ENCODE measurements at regions not wholly inside any gene's neighbourhood (a gene's known extent, or its start where the extent isn't known, plus 50 kb on each side); places are given as distances from the start of the nearest gene placed in this dataset.

DNA sequence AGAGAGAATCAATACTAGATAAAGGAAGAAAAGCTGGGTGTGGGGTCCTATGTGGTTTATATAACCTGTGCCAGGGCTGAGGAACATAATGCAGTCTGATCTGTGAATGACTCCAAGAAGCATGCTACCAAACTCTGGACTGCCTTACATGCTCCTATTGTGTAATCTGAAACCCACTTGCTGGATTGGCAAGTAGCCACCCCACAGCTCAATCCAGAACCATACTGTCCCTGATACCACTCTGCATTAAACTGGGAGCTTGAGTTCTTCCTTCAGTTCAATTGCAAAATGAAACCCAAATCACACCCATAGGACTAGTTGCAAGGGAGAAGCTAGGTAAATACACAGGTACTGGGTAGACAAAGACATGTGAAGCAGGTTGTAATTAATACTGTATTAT is 115.4 kb upstream of the NEGR1 start:
- no peak overlapping the region for H3K4me3 ChIP-seq
- no peak for FAIRE-seq
- H3K4me1 ChIP-seq: no peaks in the 10 kb centered on the region
- TF ChIP-seq PHF8 (IDR thresholded peaks at IDR 0.05; ENCODE audit: borderline replicate concordance, low read depth) (no peak), TFCP2L1 (CRISPR knock-in tag; IDR thresholded peaks at IDR 0.05) (no peak), NPAS2 (CRISPR knock-in tag; IDR thresholded peaks at IDR 0.05; ENCODE audit: borderline replicate concordance) (no peak), JUN (IDR thresholded peaks at IDR 0.05) (no peak), CHD4 (IDR thresholded peaks at IDR 0.05; ENCODE audit: borderline replicate concordance) (no peak), CHD2 (IDR thresholded peaks at IDR 0.05; ENCODE audit: low read length, partially characterized antibody) (no peak), RNF2 (IDR thresholded peaks at IDR 0.05; ENCODE audit: borderline replicate concordance, low read depth) (no peak), REST (IDR thresholded peaks at IDR 0.05) (no peak), GATA3 (IDR thresholded peaks at IDR 0.05; ENCODE audit: borderline replicate concordance) (no peak), SREBF2 (IDR thresholded peaks at IDR 0.05) (no peak), HMGXB4 (CRISPR knock-in tag; IDR thresholded peaks at IDR 0.05; ENCODE audit: borderline replicate concordance) (no peak), MAZ (IDR thresholded peaks at IDR 0.05; ENCODE audit: borderline replicate concordance, low read depth, low read length) (no peak), POLR2A (IDR thresholded peaks at IDR 0.05; ENCODE audit: low read length) (no peak), FOSL2 (IDR thresholded peaks at IDR 0.05) (no peak), FOSL2 (CRISPR knock-in tag; IDR thresholded peaks at IDR 0.05) (no peak), JUNB (IDR thresholded peaks at IDR 0.05) (no peak), RFX5 (IDR thresholded peaks at IDR 0.05) (no peak), FOSB (CRISPR knock-in tag; IDR thresholded peaks at IDR 0.05) (no peak)
- TF ChIP-seq, protein P1, sequence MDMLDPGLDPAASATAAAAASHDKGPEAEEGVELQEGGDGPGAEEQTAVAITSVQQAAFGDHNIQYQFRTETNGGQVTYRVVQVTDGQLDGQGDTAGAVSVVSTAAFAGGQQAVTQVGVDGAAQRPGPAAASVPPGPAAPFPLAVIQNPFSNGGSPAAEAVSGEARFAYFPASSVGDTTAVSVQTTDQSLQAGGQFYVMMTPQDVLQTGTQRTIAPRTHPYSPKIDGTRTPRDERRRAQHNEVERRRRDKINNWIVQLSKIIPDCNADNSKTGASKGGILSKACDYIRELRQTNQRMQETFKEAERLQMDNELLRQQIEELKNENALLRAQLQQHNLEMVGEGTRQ (IDR thresholded peaks at IDR 0.05): no peak
- TF ChIP-seq, protein P2, sequence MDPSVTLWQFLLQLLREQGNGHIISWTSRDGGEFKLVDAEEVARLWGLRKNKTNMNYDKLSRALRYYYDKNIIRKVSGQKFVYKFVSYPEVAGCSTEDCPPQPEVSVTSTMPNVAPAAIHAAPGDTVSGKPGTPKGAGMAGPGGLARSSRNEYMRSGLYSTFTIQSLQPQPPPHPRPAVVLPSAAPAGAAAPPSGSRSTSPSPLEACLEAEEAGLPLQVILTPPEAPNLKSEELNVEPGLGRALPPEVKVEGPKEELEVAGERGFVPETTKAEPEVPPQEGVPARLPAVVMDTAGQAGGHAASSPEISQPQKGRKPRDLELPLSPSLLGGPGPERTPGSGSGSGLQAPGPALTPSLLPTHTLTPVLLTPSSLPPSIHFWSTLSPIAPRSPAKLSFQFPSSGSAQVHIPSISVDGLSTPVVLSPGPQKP (IDR thresholded peaks at IDR 0.05; ENCODE audit: low read depth, low read length): no peak
- POLR2A ChIA-PET: no interaction called here
- DNase-seq (ENCODE audit: low read depth in 1 of 2, low spot score in 1 of 2): no peak
- no peaks in the 10 kb centered on the region for H3K9me3 ChIP-seq
- no peak for ATAC-seq
- H3K27ac ChIP-seq: no peak overlapping the region
- CTCF ChIA-PET: no interaction called here
- no peak overlapping the region for H3K4me2 ChIP-seq

GRCh38 chr1:72394457-72394856 is 112.1 kb upstream of the NEGR1 start:
- DNase-seq (ENCODE audit: low read depth in 1 of 2, low spot score in 1 of 2) (no peak), FAIRE-seq (no peak), ATAC-seq (no peak)
- no peaks in the 10 kb centered on the region for H3K9me3 ChIP-seq
- H3K4me2 ChIP-seq: no peak overlapping the region
- H3K27ac ChIP-seq: no peak overlapping the region
- 2% methylated on average over 3 of the region's 3 CpGs for WGBS (ENCODE audit: missing lambda C conversion rate)
- TF ChIP-seq FOSL2 (IDR thresholded peaks at IDR 0.05) (no peak), FOSL2 (CRISPR knock-in tag; IDR thresholded peaks at IDR 0.05) (no peak), PHF8 (IDR thresholded peaks at IDR 0.05; ENCODE audit: borderline replicate concordance, low read depth) (no peak), HEYL (CRISPR knock-in tag; IDR thresholded peaks at IDR 0.05) (no peak), RARB (CRISPR knock-in tag; IDR thresholded peaks at IDR 0.05) (no peak), POLR2AphosphoS2 (conservative IDR thresholded peaks at IDR 0.05; ENCODE audit: low read length) (no peak), NPAS2 (CRISPR knock-in tag; IDR thresholded peaks at IDR 0.05; ENCODE audit: borderline replicate concordance) (no peak), TP53 (CRISPR knock-in tag; IDR thresholded peaks at IDR 0.05) (no peak), CHD4 (IDR thresholded peaks at IDR 0.05; ENCODE audit: borderline replicate concordance) (no peak)
- CTCF ChIA-PET: no interaction called here
- H3K4me1 ChIP-seq: no peaks in the 10 kb centered on the region
- H3K4me3 ChIP-seq: no peak overlapping the region
- POLR2A ChIA-PET: no interaction called here
